ENCODE measurements at regions not wholly inside any gene's neighbourhood (a gene's known extent, or its start where the extent isn't known, plus 50 kb on each side); places are given as distances from the start of the nearest gene placed in this dataset.

DNA sequence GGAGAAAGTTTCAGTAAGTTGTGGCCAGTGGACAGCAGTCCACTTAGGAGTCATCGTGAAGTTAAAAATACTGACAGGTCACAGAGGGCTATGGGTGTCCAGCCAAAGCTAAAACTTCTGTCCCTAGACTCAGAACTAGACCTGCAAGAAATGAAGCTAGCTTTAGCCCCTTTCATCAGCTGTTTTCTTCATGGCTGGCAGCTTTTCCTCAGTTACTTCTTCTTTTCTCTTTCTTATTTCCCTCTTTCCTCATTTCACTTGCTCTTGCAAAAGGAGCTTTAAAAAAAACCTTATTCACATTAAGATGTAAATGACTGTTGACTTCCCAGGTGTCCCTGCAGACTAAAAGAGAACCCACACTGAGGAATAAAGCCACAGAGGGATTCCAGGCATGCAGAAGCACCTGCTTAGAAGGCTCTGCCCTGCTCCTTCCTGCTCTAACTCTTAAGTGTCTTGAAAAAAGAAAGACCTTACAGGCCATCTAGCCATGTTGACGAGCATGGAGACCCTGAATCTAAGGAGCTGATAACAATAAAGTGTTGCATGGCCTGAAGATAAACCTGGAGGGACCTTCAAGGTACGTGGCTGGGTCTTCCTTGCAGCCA is 69.7 kb upstream of the CCND2 start:
- Mint-ChIP-seq H3K36me3 (no peaks in the 10 kb centered on the region), H3K4me1 (peaks cover 50 to 57% (median 52%) of the 10 kb centered on the region in 3 donors), H3K27ac (peak overlapping the region in 3 of 6 donors; percentile 21 to 54 (median 29)), H3K4me3 (peak overlapping the region in 7 of 8 donors; percentile 1 to 82 (median 55)), H3K27me3 (no peaks in the 10 kb centered on the region), H3K9me3 (no peaks in the 10 kb centered on the region)
- DNase-seq (peak; percentile 56), ATAC-seq (ENCODE audit: low read depth in 2 of 2) (peak; percentile 23 to 53)

DNA sequence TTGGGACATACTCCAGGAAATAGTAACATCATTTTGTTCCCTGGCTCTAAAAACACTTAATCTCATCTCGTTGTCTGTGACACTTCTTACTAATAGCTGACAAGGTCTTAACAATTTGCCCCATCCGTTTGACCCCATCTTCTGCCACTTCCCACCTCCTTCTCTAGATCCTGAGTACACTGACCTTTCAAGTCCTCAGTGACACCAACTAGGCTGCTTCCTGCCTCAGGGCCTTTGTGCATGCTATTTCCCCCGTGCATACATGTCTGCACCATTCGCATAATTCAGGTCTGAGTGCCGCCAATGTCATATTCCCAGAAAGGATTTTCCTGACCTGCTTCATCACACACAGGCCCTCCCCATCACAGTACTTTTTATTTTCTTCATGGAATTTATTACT is 70.6 kb upstream of the CCND2 start:
- Mint-ChIP-seq H3K4me1 (peaks cover 54 to 63% (median 59%) of the 10 kb centered on the region in 3 donors), H3K36me3 (no peaks in the 10 kb centered on the region), H3K27me3 (no peaks in the 10 kb centered on the region), H3K27ac (peak overlapping the region in 3 of 6 donors; percentile 26 to 91 (median 47)), H3K4me3 (peak overlapping the region in 3 of 8 donors; percentile 0 to 48 (median 17)), H3K9me3 (no peaks in the 10 kb centered on the region)
- no peak for ATAC-seq (ENCODE audit: low read depth in 2 of 2)
- no peak for DNase-seq

DNA sequence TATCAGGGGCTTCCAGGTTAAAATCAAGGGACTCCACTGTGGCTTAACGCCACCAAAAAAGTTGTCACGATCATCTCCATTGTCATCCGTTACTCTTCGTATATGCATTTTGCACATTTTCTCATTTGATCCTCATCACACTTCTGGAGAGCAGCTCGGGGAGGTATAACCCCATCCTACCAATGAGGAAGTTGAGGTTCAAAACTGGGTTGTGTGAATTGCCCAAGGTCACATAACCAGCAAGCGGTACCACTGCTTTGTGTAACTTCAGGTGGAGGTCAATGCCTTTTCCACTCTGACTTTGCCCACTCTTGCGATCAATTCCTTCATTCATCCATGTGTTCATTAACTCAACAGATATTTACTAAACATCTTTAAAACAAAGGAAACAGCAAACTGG is 71.1 kb upstream of the CCND2 start:
- peak; percentile 17 to 47 for ATAC-seq (ENCODE audit: low read depth in 2 of 2)
- DNase-seq: peak; percentile 19
- peak overlapping the region in 5 of 8 donors; percentile 0 to 48 (median 11) for H3K4me3 Mint-ChIP-seq
- no peaks in the 10 kb centered on the region for H3K36me3 Mint-ChIP-seq
- peaks cover 56 to 67% (median 60%) of the 10 kb centered on the region in 3 donors for H3K4me1 Mint-ChIP-seq
- H3K9me3 Mint-ChIP-seq: no peaks in the 10 kb centered on the region
- peak overlapping the region in 2 of 6 donors; percentile 26 to 91 for H3K27ac Mint-ChIP-seq
- H3K27me3 Mint-ChIP-seq: no peaks in the 10 kb centered on the region

DNA sequence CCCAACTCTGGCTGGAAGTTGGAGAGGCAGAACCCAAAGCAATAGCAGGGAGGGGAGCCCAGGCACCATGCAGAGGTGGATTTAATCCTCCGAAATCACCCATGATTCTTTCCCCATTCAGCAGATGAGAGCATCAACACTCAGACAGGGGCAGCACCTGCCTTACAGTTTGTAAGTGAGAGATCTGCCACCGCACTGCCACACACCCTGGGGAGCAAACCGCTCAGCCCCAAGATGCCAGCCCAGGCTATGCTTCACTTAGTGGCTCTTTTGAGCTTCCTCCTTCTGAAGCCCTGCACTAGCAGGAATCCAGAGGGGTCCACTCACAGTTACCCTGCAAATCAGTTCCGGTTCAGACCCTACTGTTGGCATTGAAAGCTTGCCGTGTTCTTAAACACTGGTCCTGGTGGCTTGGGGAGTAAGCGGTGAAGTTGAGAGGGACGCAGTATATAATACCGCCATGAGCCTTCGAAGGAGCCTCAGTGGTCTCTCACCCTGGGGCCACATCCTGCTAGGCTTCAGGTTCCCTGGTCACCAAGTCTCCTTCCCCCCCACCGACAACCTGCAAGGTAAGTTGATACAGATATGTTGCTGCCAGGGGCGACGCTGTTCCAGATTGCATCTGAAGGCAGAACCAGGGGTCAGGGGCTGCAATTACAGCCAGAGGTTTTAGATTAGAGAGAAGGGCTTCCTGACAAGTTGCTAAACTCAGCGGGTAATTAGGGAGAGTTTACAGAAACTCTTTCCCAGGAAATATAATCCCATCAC is 72.0 kb upstream of the CCND2 start:
- DNase-seq: peak; percentile 68
- Mint-ChIP-seq H3K36me3 (no peaks in the 10 kb centered on the region), H3K27me3 (no peaks in the 10 kb centered on the region), H3K9me3 (no peaks in the 10 kb centered on the region), H3K27ac (peak overlapping the region in 4 of 6 donors; percentile 20 to 84 (median 76)), H3K4me3 (peak overlapping the region in 6 of 8 donors; percentile 21 to 75 (median 66)), H3K4me1 (peaks cover 60 to 70% (median 64%) of the 10 kb centered on the region in 3 donors)
- peak; percentile 88 to 98 for ATAC-seq (ENCODE audit: low read depth in 2 of 2)

DNA sequence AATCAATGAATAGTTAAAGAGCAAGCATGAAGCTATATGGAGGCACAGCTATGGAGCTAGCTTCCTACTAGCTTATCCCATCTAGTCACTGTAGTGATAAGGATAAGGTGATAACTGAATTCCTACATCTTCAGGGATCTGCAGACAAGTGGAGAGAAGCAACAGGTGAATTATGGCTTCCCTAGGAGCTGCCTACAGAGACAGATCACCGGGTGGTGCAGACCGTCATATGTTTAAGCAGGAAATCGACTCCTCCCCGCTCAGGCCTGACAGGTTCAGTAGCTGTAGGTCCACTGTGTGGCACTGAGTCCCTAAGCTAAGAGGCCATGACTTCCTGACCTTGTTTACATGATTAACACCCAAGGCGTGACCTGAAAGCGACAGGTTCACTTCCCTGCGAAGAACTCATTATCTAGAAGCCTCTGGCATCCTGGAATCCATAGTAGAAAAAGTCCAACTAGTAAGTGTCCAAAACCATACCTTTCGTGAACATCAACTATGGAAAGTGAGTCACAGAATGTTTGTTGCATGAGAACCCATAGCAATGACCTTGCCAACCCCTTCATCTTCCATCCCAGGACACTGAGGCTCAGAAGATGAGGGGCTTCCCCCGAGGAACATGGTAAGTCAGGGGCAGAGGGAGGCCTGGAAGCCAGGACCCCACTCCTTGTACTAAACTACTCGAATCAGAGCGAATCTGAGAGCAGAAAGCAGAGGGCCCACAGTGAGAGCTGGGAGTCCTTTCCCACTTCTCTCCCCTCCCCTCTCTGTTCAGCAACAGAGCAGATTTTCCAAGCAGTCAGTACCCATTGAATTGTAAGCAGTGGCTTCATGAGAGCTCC is 75.4 kb upstream of the CCND2 start:
- Mint-ChIP-seq H3K27ac (peak overlapping the region in 2 of 6 donors; percentile 8 to 49), H3K4me1 (peaks cover 43 to 48% (median 44%) of the 10 kb centered on the region in 3 donors), H3K36me3 (no peaks in the 10 kb centered on the region), H3K4me3 (peak overlapping the region in 3 of 8 donors; percentile 3 to 39 (median 5)), H3K9me3 (no peaks in the 10 kb centered on the region), H3K27me3 (no peaks in the 10 kb centered on the region)
- DNase-seq (no peak), ATAC-seq (ENCODE audit: low read depth in 2 of 2) (no peak)

DNA sequence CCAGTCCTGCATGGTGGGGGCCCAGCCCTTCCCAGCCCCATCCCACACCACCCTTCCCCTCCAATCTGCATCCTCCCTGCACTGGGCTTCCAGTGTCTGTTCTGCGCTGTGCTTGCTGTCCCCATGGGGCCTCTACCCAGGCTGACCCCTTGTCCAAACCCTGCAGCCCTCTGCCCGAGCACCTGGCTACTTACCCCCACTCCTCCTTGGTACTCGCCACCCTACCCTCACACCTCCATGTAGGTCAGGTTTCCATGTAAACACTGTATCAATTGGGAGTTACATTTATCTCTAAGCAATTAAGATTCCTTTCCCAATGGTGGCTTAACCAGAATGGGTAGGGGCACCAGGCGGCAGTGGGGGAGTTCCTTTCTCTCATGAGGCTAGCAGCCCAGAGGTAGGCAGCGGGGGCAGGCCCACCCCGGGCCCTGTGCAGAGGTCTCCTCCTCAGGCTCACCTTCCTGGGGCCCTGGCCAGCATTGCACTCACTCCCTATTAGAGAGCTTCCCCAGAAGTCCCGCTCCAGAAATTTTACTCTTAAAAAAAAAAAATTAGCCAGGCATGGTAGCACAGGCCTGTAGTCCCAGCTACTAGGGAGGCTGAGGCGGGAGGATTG is 76.6 kb upstream of the CCND2 start:
- Mint-ChIP-seq H3K36me3 (no peaks in the 10 kb centered on the region), H3K27ac (peak overlapping the region in 2 of 6 donors; percentile 70 to 84), H3K4me1 (peaks cover 31 to 36% (median 32%) of the 10 kb centered on the region in 3 donors), H3K27me3 (no peaks in the 10 kb centered on the region), H3K4me3 (peak overlapping the region in 1 of 8 donors; percentile 78), H3K9me3 (no peaks in the 10 kb centered on the region)
- ATAC-seq (ENCODE audit: low read depth in 2 of 2): no peak
- no peak for DNase-seq

DNA sequence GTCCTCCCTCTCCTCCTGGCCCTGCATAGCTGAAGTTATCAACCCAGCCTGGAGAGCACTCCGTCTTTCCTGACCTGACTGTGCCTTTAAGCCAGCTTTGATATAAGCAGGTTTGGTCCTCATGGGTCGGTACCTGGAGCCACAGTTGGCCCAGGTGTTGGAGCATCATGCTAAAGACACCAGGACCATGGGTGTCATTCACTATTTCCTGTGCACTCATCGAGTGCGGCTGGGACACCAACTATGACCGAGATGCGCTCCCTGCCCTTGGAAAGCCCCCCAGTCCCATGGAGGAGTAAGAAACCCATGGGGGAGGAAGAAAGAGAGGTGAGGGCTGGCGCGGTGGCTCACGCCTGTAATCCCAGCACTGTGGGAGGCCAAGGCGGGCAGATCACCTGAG is 78.9 kb upstream of the CCND2 start:
- Mint-ChIP-seq H3K9me3 (no peaks in the 10 kb centered on the region), H3K36me3 (no peaks in the 10 kb centered on the region), H3K4me3 (no peak overlapping the region), H3K27me3 (no peaks in the 10 kb centered on the region), H3K27ac (no peak overlapping the region), H3K4me1 (peaks cover 17 to 20% (median 18%) of the 10 kb centered on the region in 3 donors)
- ATAC-seq (ENCODE audit: low read depth in 2 of 2): no peak
- no peak for DNase-seq

DNA sequence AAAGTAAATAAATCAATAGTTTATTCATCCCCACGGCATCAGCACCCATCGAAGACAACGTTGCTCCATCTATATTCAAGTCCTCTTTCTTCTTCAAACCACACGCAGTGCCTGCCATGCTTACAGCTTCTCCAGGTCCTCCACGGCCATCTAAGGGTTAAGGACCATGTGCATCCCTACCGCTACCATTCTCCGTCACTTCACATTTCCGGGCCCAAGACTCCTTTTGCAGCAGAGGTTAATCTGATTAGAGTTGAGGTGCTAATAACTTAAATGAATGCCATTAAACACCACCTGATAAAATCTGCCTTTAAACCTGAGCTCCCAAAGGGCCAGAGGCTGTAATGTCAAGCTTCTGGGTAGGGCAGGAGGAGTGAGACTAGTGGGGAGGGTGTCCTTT is 79.7 kb upstream of the CCND2 start:
- Mint-ChIP-seq H3K4me1 (peaks cover 12 to 17% (median 17%) of the 10 kb centered on the region in 3 donors), H3K27ac (no peak overlapping the region), H3K9me3 (no peaks in the 10 kb centered on the region), H3K27me3 (no peaks in the 10 kb centered on the region), H3K36me3 (no peaks in the 10 kb centered on the region), H3K4me3 (no peak overlapping the region)
- no peak for ATAC-seq (ENCODE audit: low read depth in 2 of 2)
- no peak for DNase-seq

DNA sequence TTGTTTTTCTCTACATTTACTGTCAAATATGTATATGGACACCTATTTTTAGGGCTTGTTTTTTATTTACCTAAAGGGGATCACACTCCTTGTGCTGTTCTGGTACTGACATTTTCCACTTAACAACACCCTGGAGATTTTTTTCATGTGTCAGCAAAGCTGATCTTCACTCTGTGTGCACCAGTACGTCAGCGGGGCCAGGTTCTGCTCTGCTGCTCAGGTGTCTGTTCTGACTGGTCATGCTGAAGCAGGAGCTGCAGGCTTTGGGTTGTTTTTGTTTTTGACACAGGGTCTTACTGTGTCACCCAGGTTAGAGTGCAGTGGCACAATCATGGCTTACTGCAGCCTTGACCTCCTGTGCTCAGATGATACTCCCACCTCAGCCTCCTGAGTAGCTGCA is 81.9 kb upstream of the CCND2 start:
- no peak overlapping the region for H3K4me3 Mint-ChIP-seq
- H3K27me3 Mint-ChIP-seq: no peaks in the 10 kb centered on the region
- peaks cover 4 to 6% (median 4%) of the 10 kb centered on the region in 3 donors for H3K4me1 Mint-ChIP-seq
- H3K9me3 Mint-ChIP-seq: no peaks in the 10 kb centered on the region
- no peak for DNase-seq
- no peaks in the 10 kb centered on the region for H3K36me3 Mint-ChIP-seq
- peak in 1 of 2 donors; percentile 51 for ATAC-seq (ENCODE audit: low read depth in 2 of 2)
- no peak overlapping the region for H3K27ac Mint-ChIP-seq

DNA sequence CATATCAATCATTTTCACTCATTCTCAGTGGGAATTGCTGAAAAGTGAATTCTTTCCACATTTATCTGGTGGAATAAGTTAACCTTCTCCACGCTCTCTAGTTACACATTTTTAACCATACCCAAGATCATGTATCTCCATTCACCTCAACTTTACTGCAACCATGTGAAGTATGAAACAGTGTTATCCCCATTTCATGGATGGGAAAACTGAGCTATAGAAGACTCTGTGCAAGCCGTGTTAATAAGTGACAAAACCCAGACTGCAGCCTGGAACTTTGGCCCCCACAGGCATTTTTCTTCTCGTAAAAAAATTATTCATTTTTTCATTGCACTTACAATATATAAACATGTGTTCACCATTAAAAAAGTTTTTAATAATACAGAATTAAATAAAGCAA is 82.4 kb upstream of the CCND2 start:
- no peaks in the 10 kb centered on the region for H3K9me3 Mint-ChIP-seq
- no peak for DNase-seq
- no peak for ATAC-seq (ENCODE audit: low read depth in 2 of 2)
- peaks cover 3 to 5% (median 4%) of the 10 kb centered on the region in 3 donors for H3K4me1 Mint-ChIP-seq
- no peaks in the 10 kb centered on the region for H3K36me3 Mint-ChIP-seq
- no peak overlapping the region for H3K4me3 Mint-ChIP-seq
- H3K27ac Mint-ChIP-seq: no peak overlapping the region
- no peaks in the 10 kb centered on the region for H3K27me3 Mint-ChIP-seq

DNA sequence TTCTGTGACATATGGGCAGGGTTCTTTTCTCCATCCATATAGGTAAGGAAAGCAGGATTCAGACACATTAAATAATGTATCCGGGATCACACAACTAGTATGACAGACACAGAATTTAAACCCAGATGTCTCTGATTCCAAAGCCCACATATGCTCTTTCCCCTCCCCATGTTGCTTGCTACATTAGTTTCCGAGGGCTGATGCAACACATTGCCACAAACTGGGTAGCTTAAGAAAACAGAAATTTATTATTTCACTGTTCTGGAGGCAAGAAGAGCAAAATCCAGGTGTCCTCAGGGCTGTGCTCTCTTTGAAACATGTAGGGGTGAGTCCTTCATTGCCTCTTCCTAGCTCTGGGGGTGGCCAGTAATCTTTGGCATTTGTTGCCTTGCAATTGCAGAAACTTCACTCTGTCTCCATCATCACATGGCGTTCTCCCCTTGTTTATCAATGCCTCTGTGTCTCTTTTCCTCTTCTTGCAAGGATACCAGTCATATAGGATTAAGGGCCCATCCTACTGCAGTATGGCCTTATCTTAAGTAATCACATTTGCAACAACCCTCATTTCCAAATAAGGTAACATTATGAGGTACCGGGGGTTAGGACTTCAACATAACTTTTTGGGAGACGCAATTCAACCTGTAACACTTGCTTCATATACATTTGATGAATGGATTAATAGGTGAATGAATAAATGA is 83.0 kb upstream of the CCND2 start:
- peaks cover 2 to 5% (median 4%) of the 10 kb centered on the region in 3 donors for H3K4me1 Mint-ChIP-seq
- ATAC-seq (ENCODE audit: low read depth in 2 of 2) (no peak), DNase-seq (no peak)
- no peak overlapping the region for H3K4me3 Mint-ChIP-seq
- H3K9me3 Mint-ChIP-seq: no peaks in the 10 kb centered on the region
- H3K27me3 Mint-ChIP-seq: no peaks in the 10 kb centered on the region
- peak overlapping the region in 1 of 6 donors; percentile 64 for H3K27ac Mint-ChIP-seq
- no peaks in the 10 kb centered on the region for H3K36me3 Mint-ChIP-seq

DNA sequence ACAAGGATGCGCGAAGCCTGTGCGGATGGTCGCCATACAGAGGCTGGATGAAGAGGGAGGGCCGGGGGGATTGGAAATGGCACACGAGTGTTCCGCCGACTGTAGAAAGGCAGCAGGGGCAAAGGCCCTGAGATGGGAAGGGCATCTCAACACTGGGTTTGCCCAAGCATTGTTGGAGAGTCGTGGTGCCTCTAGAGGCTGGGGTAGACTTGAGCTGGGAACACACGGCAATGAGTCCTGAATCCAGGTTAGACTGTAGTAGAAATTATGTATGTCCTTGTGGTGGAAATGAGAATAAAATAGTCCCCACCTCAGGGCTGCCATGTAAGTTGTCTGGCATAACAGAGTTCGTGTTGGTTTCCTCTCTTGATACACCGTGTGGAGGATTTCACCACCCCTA is 83.8 kb upstream of the CCND2 start:
- DNase-seq (no peak), ATAC-seq (ENCODE audit: low read depth in 2 of 2) (no peak)
- H3K27me3 Mint-ChIP-seq: no peaks in the 10 kb centered on the region
- H3K9me3 Mint-ChIP-seq: no peaks in the 10 kb centered on the region
- H3K4me1 Mint-ChIP-seq: peaks cover 0 to 5% (median 4%) of the 10 kb centered on the region in 3 donors
- no peaks in the 10 kb centered on the region for H3K36me3 Mint-ChIP-seq
- no peak overlapping the region for H3K4me3 Mint-ChIP-seq
- peak overlapping the region in 1 of 6 donors; percentile 59 for H3K27ac Mint-ChIP-seq
